ENCODE measurements at regions not wholly inside any gene's neighbourhood (a gene's known extent, or its start where the extent isn't known, plus 50 kb on each side); places are given as distances from the start of the nearest gene placed in this dataset.

DNA sequence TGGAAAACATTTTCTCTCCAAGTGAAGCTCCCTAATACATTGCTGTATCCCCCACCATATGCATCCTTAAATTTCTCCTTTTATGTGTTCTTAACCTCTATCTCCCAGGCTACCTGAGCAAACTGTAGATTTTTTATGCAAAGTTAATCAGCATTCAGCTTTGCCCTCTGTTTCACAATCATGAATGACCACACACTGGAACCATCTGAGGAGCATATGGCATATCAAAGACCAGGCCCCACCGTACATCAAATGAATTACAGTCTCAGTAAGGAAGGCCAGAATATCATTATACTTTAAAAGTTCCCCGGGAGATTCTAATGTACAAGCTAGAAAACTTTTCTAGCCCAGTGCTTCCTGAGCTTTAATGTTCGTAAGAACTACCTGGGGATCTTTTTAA is 115.5 kb upstream of the NECTIN3 start:
- no peaks in the 10 kb centered on the region for H3K27me3 ChIP-seq
- no peak for FAIRE-seq
- TF ChIP-seq, protein P1, sequence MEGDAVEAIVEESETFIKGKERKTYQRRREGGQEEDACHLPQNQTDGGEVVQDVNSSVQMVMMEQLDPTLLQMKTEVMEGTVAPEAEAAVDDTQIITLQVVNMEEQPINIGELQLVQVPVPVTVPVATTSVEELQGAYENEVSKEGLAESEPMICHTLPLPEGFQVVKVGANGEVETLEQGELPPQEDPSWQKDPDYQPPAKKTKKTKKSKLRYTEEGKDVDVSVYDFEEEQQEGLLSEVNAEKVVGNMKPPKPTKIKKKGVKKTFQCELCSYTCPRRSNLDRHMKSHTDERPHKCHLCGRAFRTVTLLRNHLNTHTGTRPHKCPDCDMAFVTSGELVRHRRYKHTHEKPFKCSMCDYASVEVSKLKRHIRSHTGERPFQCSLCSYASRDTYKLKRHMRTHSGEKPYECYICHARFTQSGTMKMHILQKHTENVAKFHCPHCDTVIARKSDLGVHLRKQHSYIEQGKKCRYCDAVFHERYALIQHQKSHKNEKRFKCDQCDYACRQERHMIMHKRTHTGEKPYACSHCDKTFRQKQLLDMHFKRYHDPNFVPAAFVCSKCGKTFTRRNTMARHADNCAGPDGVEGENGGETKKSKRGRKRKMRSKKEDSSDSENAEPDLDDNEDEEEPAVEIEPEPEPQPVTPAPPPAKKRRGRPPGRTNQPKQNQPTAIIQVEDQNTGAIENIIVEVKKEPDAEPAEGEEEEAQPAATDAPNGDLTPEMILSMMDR (IDR thresholded peaks at IDR 0.05), result no peak
- ATAC-seq, result no peak
- H3K9me3 ChIP-seq, result no peaks in the 10 kb centered on the region
- intact Hi-C loops (cut with DNase I), result no loop called here
- DNase-seq, result no peak
- WGBS, 2 donors, result 91 to 92% methylated on average over 3 of the region's 3 CpGs
- no peak overlapping the region for H3K4me3 ChIP-seq
- H3K36me3 ChIP-seq, result no peaks in the 10 kb centered on the region
- H3K27ac ChIP-seq, result no peak overlapping the region
- H3K4me1 ChIP-seq, result no peaks in the 10 kb centered on the region

DNA sequence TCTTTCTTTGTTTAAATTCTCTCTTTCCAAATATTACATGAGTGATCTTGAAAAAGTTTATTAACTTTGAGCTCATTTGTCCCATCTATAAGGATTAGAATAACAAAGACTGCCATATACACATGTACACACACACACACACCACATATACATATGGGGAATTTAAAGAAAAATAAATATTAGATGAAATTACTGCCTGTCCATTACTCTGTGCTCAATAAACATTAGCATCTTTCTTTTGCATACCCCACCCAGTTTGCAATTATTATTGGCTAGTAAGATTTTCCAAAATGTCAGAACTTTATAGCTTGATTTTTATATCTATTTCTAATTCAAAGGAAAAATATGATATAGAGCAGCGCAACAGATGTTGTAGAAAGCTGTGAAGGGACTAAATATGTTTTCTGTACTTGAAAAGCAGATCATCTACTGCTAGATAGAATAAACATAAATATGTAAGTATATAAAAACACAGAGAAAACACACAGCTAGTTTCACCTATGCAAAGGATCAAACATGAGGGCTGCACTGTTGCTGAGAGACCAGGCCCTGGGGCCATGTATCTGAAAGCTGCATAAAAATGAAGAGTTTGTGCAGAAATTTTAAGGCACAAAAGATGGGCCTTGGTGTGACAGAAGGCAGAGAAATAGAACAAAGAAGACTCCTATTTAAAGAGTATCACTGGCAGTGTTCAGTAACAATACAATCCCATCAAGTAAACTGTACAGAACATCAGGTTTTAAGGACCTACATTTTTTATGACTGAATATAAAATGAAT is 114.2 kb upstream of the NECTIN3 start:
- FAIRE-seq (no peak), DNase-seq (no peak), ATAC-seq (no peak)
- H3K9me3 ChIP-seq, result no peaks in the 10 kb centered on the region
- H3K4me3 ChIP-seq, result no peak overlapping the region
- 97 to 100% methylated on average over 1 of the region's 1 CpG for WGBS, 2 donors
- H3K36me3 ChIP-seq, result no peaks in the 10 kb centered on the region
- no peak overlapping the region for H3K27ac ChIP-seq
- H3K4me1 ChIP-seq, result no peaks in the 10 kb centered on the region
- no peaks in the 10 kb centered on the region for H3K27me3 ChIP-seq
- intact Hi-C loops (cut with DNase I), result no loop called here
- TF ChIP-seq, protein P1 (IDR thresholded peaks at IDR 0.05), result no peak

DNA sequence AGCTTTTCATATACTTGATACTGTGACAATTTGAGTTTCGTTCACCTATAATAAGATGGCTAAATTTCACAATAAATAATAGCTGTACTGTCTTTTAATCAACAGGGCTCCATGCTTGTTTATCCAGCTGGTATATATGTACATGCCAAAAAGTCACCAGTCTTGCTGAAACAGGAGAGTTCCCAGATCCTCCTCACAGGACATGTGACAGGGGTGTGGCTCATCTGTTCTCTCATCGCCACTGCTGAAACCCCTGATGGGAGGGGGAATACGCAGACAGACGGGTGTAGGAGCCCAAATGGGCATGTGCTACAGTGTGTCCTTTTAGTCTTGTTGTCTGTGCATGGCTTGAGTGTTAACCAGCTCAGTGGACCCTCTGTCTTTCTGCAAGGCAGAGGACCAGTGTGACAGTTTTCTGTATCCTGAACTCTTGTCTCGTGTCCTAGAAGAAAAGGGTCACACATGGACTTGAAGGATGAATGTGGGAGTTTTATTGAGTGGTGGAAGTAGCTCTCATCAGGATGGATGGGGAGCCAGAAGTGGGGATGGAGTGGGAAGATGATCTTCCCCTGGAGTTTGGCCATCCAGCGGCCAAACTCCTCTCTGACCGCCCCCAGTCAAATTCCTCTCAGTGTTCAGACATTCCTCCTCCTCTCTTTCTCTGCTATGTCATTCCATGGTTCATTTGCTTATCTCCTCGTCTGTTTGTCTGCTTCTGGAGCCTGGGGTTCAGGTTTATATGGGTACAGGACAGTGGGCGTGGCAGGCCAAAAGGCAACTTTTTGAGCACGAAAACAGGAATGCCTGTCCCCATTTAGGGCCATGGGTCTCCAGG is 113.1 kb upstream of the NECTIN3 start:
- H3K9me3 ChIP-seq, result peaks cover 0 to 7% (median 0%) of the 10 kb centered on the region in 4 donors
- ATAC-seq (no peak), FAIRE-seq (no peak), DNase-seq (no peak)
- intact Hi-C loops (cut with DNase I), result no loop called here
- no peaks in the 10 kb centered on the region for H3K4me1 ChIP-seq
- H3K27ac ChIP-seq, result no peak overlapping the region
- 65 to 73% methylated on average over 10 of the region's 10 CpGs for WGBS, 2 donors
- H3K4me3 ChIP-seq, result no peak overlapping the region
- H3K27me3 ChIP-seq, result no peaks in the 10 kb centered on the region
- TF ChIP-seq, protein P1 (IDR thresholded peaks at IDR 0.05), result no peak
- no peaks in the 10 kb centered on the region for H3K36me3 ChIP-seq

DNA sequence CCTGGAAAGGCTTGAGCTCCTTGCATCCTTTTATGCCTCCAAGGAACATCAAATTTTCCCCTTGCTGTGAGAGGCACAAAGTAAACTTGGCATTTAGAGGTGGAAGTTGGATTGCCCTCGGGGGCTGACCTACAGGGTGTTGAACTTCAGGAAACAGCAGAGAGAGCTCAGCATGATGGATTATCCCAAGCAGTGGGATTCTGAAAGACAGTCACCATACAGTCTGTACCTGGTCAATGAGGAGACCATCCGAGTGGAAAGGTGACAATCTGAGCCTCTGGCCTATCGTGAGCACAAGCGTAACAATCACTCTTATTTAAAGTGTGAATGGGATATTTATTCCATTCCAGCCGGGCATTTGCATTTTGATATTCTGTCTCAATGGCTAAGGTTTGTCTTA is 105.6 kb upstream of the NECTIN3 start:
- TF ChIP-seq, protein P1 (IDR thresholded peaks at IDR 0.05), result no peak
- FAIRE-seq, result no peak
- ATAC-seq, result no peak
- Histone ChIP-seq H3K36me3 (no peaks in the 10 kb centered on the region), H3K27ac (no peak overlapping the region), H3K27me3 (no peaks in the 10 kb centered on the region), H3K9me3 (peaks cover 0 to 7% (median 0%) of the 10 kb centered on the region in 4 donors), H3K4me1 (no peaks in the 10 kb centered on the region), H3K4me3 (no peak overlapping the region)
- whole genome bisulfite sequencing, 2 donors, result 90 to 94% methylated on average over 5 of the region's 5 CpGs
- intact Hi-C loops (cut with DNase I), result no loop called here
- DNase-seq, result no peak

Measured in pancreas (tissue), 10 donors.